ENCODE measurements at regions not wholly inside any gene's neighbourhood (a gene's known extent, or its start where the extent isn't known, plus 50 kb on each side); places are given as distances from the start of the nearest gene placed in this dataset.
"Not testable (repeated sequence)": the region's sequence is repeated elsewhere in the genome, so short reads cannot be mapped to it uniquely, and the experiment has no call there.

DNA sequence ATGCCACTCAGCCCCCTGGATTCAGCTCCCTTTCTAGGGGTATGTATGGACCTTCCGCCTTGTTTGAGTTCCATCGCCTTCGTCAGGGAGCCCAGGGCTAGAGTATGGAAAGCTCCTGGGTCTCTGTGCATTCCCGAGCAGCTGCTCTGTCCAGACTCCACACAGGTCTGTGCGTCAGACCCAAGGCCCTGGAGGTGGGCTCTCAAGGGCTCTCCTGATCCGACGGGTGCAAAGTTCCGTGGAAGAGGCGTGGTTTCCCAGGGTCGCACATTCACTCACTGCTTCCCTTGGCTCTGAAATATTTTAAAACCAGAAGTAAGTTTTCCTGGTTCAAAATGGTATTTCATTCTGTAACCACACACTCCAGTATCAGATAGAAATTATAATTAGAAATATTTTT is 863.2 kb downstream of the TRIML1 start:
- DNase-seq (ENCODE audit: low spot score) = no peak
- TF ChIP-seq, protein P1, sequence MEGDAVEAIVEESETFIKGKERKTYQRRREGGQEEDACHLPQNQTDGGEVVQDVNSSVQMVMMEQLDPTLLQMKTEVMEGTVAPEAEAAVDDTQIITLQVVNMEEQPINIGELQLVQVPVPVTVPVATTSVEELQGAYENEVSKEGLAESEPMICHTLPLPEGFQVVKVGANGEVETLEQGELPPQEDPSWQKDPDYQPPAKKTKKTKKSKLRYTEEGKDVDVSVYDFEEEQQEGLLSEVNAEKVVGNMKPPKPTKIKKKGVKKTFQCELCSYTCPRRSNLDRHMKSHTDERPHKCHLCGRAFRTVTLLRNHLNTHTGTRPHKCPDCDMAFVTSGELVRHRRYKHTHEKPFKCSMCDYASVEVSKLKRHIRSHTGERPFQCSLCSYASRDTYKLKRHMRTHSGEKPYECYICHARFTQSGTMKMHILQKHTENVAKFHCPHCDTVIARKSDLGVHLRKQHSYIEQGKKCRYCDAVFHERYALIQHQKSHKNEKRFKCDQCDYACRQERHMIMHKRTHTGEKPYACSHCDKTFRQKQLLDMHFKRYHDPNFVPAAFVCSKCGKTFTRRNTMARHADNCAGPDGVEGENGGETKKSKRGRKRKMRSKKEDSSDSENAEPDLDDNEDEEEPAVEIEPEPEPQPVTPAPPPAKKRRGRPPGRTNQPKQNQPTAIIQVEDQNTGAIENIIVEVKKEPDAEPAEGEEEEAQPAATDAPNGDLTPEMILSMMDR (IDR thresholded peaks at IDR 0.05; ENCODE audit: extremely low read depth, missing control alignments) = no peak

DNA sequence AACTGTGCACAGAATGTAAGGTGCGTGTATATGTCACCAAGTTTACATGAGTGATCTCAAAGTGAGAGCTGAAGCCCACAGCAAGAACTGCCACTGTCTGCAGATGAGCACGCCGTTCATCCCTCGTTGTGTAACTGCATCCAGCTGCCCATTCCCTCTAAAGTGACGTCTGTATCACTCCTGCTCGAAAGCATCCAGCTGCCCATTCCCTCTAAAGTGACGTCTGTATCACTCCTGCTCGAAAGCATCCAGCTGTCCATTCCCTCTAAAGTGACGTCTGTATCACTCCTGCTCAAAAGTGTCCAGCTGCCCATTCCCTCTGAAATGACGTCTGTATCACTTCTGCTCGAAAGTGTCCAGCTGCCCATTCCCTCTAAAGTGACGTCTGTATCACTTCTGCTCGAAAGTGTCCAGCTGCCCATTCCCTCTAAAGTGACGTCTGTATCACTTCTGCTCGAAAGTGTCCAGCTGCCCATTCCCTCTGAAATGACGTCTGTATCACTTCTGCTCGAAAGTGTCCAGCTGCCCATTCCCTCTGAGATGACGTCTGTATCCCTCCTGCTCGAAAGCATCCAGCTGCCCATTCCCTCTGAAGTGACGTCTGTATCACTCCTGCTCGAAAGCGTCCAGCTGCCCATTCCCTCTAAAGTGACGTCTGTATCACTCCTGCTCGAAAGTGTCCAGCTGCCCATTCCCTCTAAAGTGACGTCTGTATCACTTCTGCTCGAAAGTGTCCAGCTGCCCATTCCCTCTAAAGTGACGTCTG is 871.4 kb downstream of the TRIML1 start:
- DNase-seq (ENCODE audit: low spot score) = not testable (repeated sequence)

DNA sequence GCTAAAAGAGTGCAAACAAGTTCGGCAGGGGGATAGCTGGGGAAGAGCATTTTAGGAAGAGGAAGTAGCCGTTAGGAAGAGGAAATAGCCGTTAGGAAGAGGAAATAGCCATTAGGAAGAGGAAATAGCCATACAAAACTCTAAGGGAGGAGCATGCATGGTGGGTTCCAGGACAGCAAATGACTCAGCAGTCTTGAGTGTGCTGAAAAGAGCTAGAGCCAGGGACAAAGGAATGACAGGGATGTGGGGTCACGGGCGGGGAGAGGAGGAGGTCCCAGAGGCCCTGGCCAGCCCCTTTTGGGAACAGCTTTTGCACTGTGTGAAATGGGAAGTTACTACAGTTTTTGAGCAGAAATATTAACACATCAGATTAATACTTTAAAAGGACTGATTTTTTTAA is 882.6 kb downstream of the TRIML1 start:
- TF ChIP-seq, protein P1 (IDR thresholded peaks at IDR 0.05; ENCODE audit: extremely low read depth, missing control alignments) = no peak
- no peak for DNase-seq (ENCODE audit: low spot score)

DNA sequence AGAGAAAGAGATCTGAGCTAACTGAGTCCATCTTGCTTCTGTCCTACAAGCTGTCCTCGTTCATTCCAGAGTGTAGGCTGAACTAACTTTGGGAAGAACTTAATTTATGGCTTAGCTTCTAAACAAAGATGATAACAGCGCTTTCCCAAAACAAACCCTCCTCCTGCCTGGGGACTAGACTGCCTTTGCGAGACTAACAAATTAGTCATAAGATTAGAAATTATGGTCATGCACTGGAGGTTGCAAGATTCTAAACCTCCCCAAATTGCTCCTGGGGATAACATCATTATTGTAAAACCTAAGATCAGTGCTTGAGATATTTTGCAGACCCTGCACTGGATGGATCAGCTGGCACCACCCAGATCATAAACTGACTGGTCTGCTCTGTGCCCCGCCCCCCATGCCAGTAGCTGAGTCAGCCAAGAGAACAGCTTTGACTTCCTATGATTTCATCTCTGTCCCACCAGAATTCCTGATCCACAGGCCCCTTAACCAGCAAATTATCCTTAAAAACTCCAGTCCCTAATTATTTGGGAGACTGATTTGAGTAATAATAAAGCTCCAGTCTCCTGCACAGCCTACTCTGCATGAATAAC is 883.3 kb downstream of the TRIML1 start:
- no peak for DNase-seq (ENCODE audit: low spot score)

DNA sequence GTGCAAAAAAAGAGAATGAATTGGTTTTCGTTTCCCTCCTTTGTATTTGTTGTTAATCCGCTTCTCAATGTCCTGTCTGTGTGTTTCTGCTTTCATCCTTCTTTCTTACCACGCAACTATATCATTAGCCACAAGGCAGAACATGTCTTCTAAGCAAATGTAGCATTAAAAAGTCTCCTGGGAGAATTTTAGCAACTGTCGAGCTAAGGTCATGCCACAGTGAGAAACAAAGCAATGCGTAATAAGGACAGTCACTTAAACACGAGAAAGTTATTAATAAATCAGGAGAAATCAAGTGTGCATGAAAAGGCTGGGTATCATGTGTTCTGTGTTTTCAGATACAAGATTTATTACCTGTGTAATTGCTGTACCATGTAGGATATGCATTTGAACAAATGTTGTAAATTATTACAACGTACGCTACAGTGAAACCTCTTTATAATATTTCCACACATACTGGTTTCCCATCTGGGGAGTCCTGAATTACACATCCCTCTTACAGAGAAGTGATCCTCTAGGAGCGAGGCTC is 890.8 kb downstream of the TRIML1 start:
- no peak for DNase-seq (ENCODE audit: low spot score)
- TF ChIP-seq, protein P1 (IDR thresholded peaks at IDR 0.05; ENCODE audit: extremely low read depth, missing control alignments) = no peak

More for the DNA sequence above, 883.3 kb downstream of the TRIML1 start:
- TF ChIP-seq, protein P1 (IDR thresholded peaks at IDR 0.05; ENCODE audit: extremely low read depth, missing control alignments) = no peak

DNA sequence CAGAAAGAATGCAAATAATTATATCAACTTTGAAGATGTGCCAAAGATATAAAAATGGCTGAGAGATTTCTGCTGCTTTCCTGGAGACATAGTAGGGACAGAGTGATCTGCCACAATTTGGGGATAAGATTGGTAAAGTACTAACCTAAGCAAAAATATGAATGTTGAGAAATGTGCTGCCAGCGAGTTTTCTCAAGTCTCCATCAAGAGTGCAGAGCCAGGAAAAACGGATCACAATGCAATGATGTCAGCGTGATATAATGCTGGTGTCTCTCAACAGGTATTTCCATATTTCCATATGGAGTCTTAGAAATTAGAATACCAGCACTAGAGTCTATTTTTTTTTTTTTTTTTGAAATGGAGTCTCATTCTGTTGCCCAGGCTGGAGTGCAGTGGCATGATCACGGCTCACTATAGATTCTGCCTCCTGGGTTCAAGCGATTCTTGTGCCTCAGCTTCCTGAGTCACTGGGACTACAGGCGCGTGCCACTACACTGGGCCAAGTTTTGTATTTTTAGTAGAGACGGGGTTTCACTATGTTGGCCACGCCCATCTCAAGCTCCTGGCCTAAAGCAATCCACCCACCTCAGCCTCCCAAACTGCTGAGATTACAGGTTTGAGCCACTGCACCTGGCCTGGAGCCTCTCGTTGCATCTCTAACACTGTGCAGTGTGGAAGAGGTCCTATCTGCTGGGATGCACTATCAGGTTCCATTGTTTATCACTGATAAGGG is 893.5 kb downstream of the TRIML1 start:
- TF ChIP-seq, protein P1 (IDR thresholded peaks at IDR 0.05; ENCODE audit: extremely low read depth, missing control alignments) = no peak
- no peak for DNase-seq (ENCODE audit: low spot score)

DNA sequence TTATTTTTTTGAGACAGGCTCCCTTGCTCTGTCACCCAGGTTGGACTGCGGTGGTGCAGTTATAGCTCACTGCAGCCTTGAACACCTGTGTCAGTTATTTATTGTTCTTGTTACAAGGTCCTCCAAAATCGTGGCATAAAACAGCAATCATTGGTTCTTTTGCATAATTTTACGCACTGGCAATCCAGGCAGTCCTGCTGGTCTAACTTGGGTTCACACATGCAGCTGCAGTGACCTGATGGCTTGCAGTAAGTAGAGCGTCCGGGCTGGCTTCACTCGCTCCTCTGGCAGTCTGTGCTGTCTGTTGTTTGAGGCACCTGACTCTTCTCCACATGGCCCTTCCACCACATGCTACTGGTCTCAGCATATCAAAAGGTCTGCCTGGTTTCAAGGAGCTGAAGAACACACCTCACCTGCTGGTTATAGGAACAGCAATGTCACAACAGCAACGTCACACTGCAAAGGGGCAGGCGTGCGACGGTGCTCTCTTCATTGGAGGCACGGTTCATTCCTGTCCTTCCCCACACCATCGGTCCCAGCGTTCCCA is 894.6 kb downstream of the TRIML1 start:
- DNase-seq (ENCODE audit: low spot score) = no peak
- TF ChIP-seq, protein P1 (IDR thresholded peaks at IDR 0.05; ENCODE audit: extremely low read depth, missing control alignments) = no peak
